K562 (cell line): ENCODE measurements at regions not wholly inside any gene's neighbourhood (a gene's known extent, or its start where the extent isn't known, plus 50 kb on each side); places are given as distances from the start of the nearest gene placed in this dataset.

ENCODE experiments used
- ATF2 ChIP-seq: sonication (generic); formaldehyde crosslinking; IDR thresholded peaks from 2 replicates; pipeline ENCODE4 v1.8.1; 2022; ENCODE audit warnings: missing genetic modification reagents
- ATF7 ChIP-seq: fragments of 450-650 bp; IDR thresholded peaks from 2 replicates; pipeline ENCODE4 v1.7.1; 2014; ENCODE audit warnings: mild to moderate bottlenecking, moderate library complexity
- CHD2 ChIP-seq: IDR thresholded peaks from 2 replicates; pipeline ENCODE4 v1.6.1; 2011; ENCODE audit warnings: low read depth, low read length
- CTCF ChIP-seq, 3 experiments: IDR thresholded peaks in 2 of 3; conservative IDR thresholded peaks in 1 of 3; 2 replicates each; pipeline ENCODE4 v1.5.1; 2011 to 2012; ENCODE audit warnings: low read length in 3 of 3, mild to moderate bottlenecking in 3 of 3, control low read depth in 2 of 3, improper control_type of control experiment in 1 of 3, inconsistent platforms in 1 of 3, low read depth in 1 of 3, mixed read lengths in 1 of 3, moderate library complexity in 1 of 3; ENCODE audit not compliant: insufficient read depth in 2 of 3
- FOXJ3 ChIP-seq: sonication (generic); formaldehyde crosslinking; IDR thresholded peaks from 2 replicates; pipeline ENCODE4 v1.4.0; 2020; ENCODE audit warnings: mild to moderate bottlenecking, missing genetic modification reagents
- GABPB2 ChIP-seq: fragments of 250-450 bp; sonication (Bioruptor Pico); conservative IDR thresholded peaks from 2 replicates; pipeline ENCODE4 v1.5.1; 2021; ENCODE audit warnings: mild to moderate bottlenecking
- RHOXF2B ChIP-seq: fragments of 250-450 bp; sonication (Bioruptor Pico); conservative IDR thresholded peaks from 2 replicates; pipeline ENCODE4 v1.5.1; 2021
- SP1 ChIP-seq: sonication (generic); formaldehyde crosslinking; IDR thresholded peaks from 2 replicates; pipeline ENCODE4 v1.8.1; 2022; ENCODE audit warnings: mild to moderate bottlenecking, missing genetic modification reagents
- TOE1 ChIP-seq, 2 experiments: fragments of 450-650 bp in 1 of 2; sonication (generic) in 1 of 2; formaldehyde crosslinking in 1 of 2; IDR thresholded peaks; 2 replicates each; pipeline versions ENCODE4 v1.7.1 to v1.8.0; 2016 to 2022; ENCODE audit warnings: borderline replicate concordance in 2 of 2, mild to moderate bottlenecking in 2 of 2, antibody characterized with exemption in 1 of 2, inconsistent platforms in 1 of 2, low read depth in 1 of 2, missing genetic modification reagents in 1 of 2, moderate library complexity in 1 of 2
- ZFPM2 ChIP-seq: fragments of 250-450 bp; sonication (Bioruptor Pico); IDR thresholded peaks from 2 replicates; pipeline ENCODE4 v1.5.1; 2022; ENCODE audit warnings: mild to moderate bottlenecking
- ZNF695 ChIP-seq: fragments of 450-650 bp; formaldehyde crosslinking; IDR thresholded peaks from 2 replicates; pipeline ENCODE4 v1.4.0; 2020; ENCODE audit warnings: mild to moderate bottlenecking, moderate library complexity

DNA sequence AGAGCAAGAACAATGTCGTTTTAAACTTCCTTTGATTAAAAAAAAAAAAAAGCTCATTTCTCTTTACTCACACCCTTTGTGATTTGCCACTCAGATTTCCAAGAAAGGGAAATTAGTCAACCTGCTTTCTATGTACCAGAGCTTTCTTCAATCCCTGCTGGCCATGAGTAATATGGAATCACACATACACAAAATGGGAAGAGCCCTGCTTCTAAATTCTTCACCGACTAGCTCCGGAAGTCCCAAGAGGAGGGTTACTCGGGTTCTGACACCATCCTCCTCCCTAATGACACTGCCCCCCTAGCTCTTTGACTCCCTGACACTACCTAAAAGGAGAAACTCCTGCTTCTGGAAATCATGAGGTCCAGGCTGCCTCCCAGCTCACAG lies 81.8 kb upstream of the SFMBT2 start:
- TF ChIP-seq CTCF (IDR thresholded peaks at IDR 0.05 in 2 of 3, conservative IDR thresholded peaks at IDR 0.05 in 1 of 3; ENCODE audit: insufficient read depth in 2 of 3, low read depth in 1 of 3, low read length in 3 of 3) (no peak), FOXJ3 (CRISPR knock-in tag) (no peak), TOE1 (IDR thresholded peaks at IDR 0.05; ENCODE audit: borderline replicate concordance) (no peak), TOE1 (CRISPR knock-in tag; IDR thresholded peaks at IDR 0.05; ENCODE audit: borderline replicate concordance, low read depth) (no peak), SP1 (no peak), ATF2 (no peak), GABPB2 (no peak), CHD2 (no peak), ZNF695 (no peak), ZFPM2 (CRISPR knock-in tag) (no peak), ATF7 (no peak), RHOXF2B (CRISPR knock-in tag) (no peak)
